Immature natural killer cell (primary cell): ENCODE measurements at regions not wholly inside any gene's neighbourhood (a gene's known extent, or its start where the extent isn't known, plus 50 kb on each side); places are given as distances from the start of the nearest gene placed in this dataset.
"Not testable (repeated sequence)": the region's sequence is repeated elsewhere in the genome, so short reads cannot be mapped to it uniquely, and the experiment has no call there.

Experiments
- DNase-seq, 3 donors: peaks; one replicate each; pipeline ENCODE4 v3.0.0; 2022; ENCODE audit warnings: mixed read lengths in 1 of 3
- H3K27ac Mint-ChIP-seq, 6 donors: one replicate each; pipeline ENCODE4 v1.8.0; 2020; ENCODE audit warnings: mixed read lengths in 6 of 6, mild to moderate bottlenecking in 5 of 6, inconsistent platforms in 4 of 6, moderate library complexity in 3 of 6
- H3K27me3 Mint-ChIP-seq, 3 donors: one replicate each; pipeline ENCODE4 v1.8.0; 2020 to 2021; ENCODE audit warnings: low read depth in 3 of 3, mild to moderate bottlenecking in 3 of 3, mixed read lengths in 3 of 3, moderate library complexity in 3 of 3, inconsistent platforms in 1 of 3
- H3K36me3 Mint-ChIP-seq, 3 donors: one replicate each; pipeline ENCODE4 v1.8.0; 2020; ENCODE audit warnings: mixed read lengths in 3 of 3, inconsistent platforms in 2 of 3, mild to moderate bottlenecking in 2 of 3
- H3K4me1 Mint-ChIP-seq, 2 donors: one replicate each; pipeline ENCODE4 v1.8.0; 2020; ENCODE audit warnings: inconsistent platforms in 2 of 2, mild to moderate bottlenecking in 2 of 2, mixed read lengths in 2 of 2, moderate library complexity in 1 of 2
- H3K4me3 Mint-ChIP-seq, 5 donors: one replicate each; pipeline ENCODE4 v1.8.0; 2020; ENCODE audit warnings: mild to moderate bottlenecking in 5 of 5, mixed read lengths in 5 of 5, inconsistent platforms in 3 of 5, moderate library complexity in 3 of 5
- H3K9me3 Mint-ChIP-seq, 6 donors: one replicate each; pipeline ENCODE4 v1.8.0; 2020; ENCODE audit warnings: mild to moderate bottlenecking in 6 of 6, mixed read lengths in 6 of 6, inconsistent platforms in 4 of 6, moderate library complexity in 3 of 6

DNA sequence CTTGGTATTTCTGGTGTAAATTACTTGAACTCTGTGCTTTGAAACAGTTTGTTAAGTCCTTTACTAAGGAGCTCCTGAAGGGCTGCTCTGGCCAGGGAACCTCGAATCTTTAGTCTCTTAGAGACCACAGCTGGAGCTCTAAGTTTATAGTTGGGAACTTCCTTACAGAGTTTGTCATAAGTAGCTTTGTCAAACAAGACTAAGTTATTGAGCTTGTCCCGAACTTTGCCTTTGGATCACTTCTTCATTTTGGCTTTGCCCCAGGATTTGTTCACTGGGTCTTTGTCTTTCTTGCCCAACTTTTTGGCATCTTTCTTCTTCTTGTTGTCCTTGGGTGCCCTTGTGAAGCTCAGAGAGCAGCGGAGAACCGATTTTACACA, 64.8 kb downstream of the FAM50B start:
- DNase-seq = no peak
- peaks cover 0 to 12% (median 5%) of the 10 kb centered on the region in 3 donors for H3K27me3 Mint-ChIP-seq
- H3K9me3 Mint-ChIP-seq = no peaks in the 10 kb centered on the region
- no peak overlapping the region for H3K4me3 Mint-ChIP-seq
- H3K36me3 Mint-ChIP-seq = no peaks in the 10 kb centered on the region
- no peak overlapping the region for H3K27ac Mint-ChIP-seq
- peaks cover 8 to 12% of the 10 kb centered on the region in 2 donors for H3K4me1 Mint-ChIP-seq

GRCh38 chr6:3915076-3915791, 66.1 kb downstream of the FAM50B start:
- Mint-ChIP-seq H3K27ac (no peak overlapping the region), H3K27me3 (peaks cover 0 to 14% (median 5%) of the 10 kb centered on the region in 3 donors), H3K4me1 (peaks cover 8 to 12% of the 10 kb centered on the region in 2 donors), H3K4me3 (peak overlapping the region in 4 of 5 donors; percentile 9 to 57 (median 28)), H3K9me3 (no peaks in the 10 kb centered on the region), H3K36me3 (no peaks in the 10 kb centered on the region)
- peak; percentile 2 to 14 (median 11) for DNase-seq

DNA sequence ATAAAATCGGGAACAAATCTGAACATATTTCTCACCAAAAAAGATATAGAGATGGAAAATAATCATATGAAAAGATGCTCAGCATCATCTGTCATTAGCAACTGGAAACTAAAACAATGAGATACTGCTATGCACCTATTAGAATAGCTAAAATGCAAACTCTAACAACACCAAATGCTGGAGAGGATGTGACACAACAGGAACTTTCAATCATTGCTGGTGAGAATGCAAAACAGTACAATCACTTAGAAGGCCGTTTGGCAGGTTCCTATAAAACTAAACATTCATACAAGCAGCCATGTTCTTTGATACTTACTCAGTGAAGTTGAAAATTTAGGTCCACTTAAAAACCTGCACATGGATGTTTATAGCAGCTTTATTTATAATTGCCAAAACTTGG, 67.0 kb downstream of the FAM50B start:
- Mint-ChIP-seq H3K4me3 (no peak overlapping the region), H3K27me3 (peaks cover 2 to 15% (median 5%) of the 10 kb centered on the region in 3 donors), H3K27ac (no peak overlapping the region), H3K36me3 (no peaks in the 10 kb centered on the region), H3K9me3 (no peaks in the 10 kb centered on the region), H3K4me1 (peaks cover 8 to 12% of the 10 kb centered on the region in 2 donors)
- no peak for DNase-seq

- not testable (repeated sequence) for H3K4me3 Mint-ChIP-seq, H3K9me3 Mint-ChIP-seq, DNase-seq, H3K36me3 Mint-ChIP-seq, H3K27ac Mint-ChIP-seq
- Mint-ChIP-seq H3K4me1 (peaks cover 8 to 12% of the 10 kb centered on the region in 2 donors), H3K27me3 (peaks cover 2 to 16% (median 5%) of the 10 kb centered on the region in 3 donors)
Measured at GRCh38 chr6:3916749-3917148, 67.6 kb downstream of the FAM50B start.

DNA sequence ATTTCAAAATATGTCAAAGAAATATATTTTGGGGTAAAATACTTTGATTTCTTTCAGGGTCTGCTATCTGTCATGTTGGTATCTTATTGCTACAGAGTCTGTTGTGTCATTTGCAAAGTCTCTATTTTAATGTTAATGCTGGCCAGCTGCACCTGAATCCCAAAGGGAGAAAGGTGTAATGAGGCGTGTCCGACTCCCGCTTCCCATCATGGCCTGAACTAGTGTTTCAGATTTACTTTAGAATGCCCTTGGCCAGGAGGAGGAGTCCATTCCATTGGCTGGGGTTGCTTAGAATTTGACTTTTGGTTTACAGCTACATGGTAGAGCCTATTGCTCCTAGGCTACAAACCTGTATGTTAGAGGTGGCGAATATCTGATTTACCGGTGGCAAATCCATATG, 69.3 kb downstream of the FAM50B start:
- Mint-ChIP-seq H3K9me3 (no peaks in the 10 kb centered on the region), H3K27ac (no peak overlapping the region), H3K4me3 (no peak overlapping the region), H3K4me1 (peaks cover 8 to 12% of the 10 kb centered on the region in 2 donors), H3K36me3 (no peaks in the 10 kb centered on the region), H3K27me3 (peaks cover 2 to 14% (median 2%) of the 10 kb centered on the region in 3 donors)
- DNase-seq = no peak

GRCh38 chr6:3919130-3919628, 70.0 kb downstream of the FAM50B start:
- Mint-ChIP-seq H3K4me1 (peaks cover 8 to 12% of the 10 kb centered on the region in 2 donors), H3K36me3 (no peaks in the 10 kb centered on the region), H3K27ac (no peak overlapping the region), H3K27me3 (peaks cover 2 to 14% (median 2%) of the 10 kb centered on the region in 3 donors), H3K4me3 (no peak overlapping the region), H3K9me3 (no peaks in the 10 kb centered on the region)
- DNase-seq = no peak

DNA sequence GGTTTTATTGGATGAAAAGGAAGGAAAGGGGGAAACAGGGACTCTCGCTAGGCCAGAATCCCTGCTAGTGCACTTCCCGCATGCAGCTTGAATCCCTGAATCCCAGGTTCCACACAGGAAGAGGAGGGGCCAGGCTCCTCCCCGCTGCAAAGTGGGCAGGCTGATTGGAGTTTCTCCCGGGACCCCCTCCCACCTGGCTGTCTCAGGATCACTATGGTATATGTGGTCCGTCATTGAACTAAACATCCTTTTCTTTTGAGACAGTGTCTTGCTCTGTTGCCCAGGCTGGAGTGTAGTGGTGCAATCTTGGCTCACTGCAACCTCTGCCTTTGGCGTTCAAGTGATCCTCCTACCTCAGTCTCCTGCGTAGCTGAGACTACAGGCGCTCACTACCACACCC, 70.7 kb downstream of the FAM50B start:
- H3K27me3 Mint-ChIP-seq = peaks cover 2 to 14% (median 2%) of the 10 kb centered on the region in 3 donors
- H3K27ac Mint-ChIP-seq = no peak overlapping the region
- no peak overlapping the region for H3K4me3 Mint-ChIP-seq
- H3K36me3 Mint-ChIP-seq = no peaks in the 10 kb centered on the region
- H3K4me1 Mint-ChIP-seq = peaks cover 8 to 11% of the 10 kb centered on the region in 2 donors
- DNase-seq = no peak
- no peaks in the 10 kb centered on the region for H3K9me3 Mint-ChIP-seq

GRCh38 chr6:3920321-3920720, 71.1 kb downstream of the FAM50B start:
- peaks cover 0 to 13% (median 2%) of the 10 kb centered on the region in 3 donors for H3K27me3 Mint-ChIP-seq
- H3K27ac Mint-ChIP-seq = no peak overlapping the region
- no peak for DNase-seq
- no peaks in the 10 kb centered on the region for H3K9me3 Mint-ChIP-seq
- peaks cover 3 to 6% of the 10 kb centered on the region in 2 donors for H3K4me1 Mint-ChIP-seq
- no peaks in the 10 kb centered on the region for H3K36me3 Mint-ChIP-seq
- no peak overlapping the region for H3K4me3 Mint-ChIP-seq

GRCh38 chr6:3921663-3922062, 72.5 kb downstream of the FAM50B start:
- Mint-ChIP-seq H3K36me3 (no peaks in the 10 kb centered on the region), H3K9me3 (no peaks in the 10 kb centered on the region), H3K4me3 (no peak overlapping the region), H3K27me3 (peaks cover 0 to 8% (median 4%) of the 10 kb centered on the region in 3 donors), H3K27ac (no peak overlapping the region), H3K4me1 (no peaks in the 10 kb centered on the region)
- DNase-seq = no peak

DNA sequence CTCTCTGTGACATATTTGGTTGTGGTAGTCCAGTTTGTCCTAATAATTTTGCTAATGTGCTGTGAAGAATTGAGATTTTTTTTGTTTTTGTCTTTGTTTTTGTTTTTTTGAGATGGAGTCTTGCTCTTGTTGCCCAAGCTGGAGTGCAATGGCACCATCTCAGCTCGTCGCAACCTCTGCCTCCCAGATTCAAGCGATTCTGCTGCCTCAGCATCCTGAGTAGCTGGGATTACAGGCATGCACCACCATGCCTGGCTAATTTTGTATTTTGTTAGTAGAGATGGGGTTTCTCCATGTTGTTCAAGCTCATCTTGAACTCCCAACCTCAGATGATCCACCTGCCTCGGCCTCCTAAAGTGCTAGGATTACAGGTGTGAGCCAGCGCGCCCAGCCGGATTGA, 73.4 kb downstream of the FAM50B start:
- not testable (repeated sequence) for H3K9me3 Mint-ChIP-seq, H3K4me3 Mint-ChIP-seq, H3K4me1 Mint-ChIP-seq, DNase-seq, H3K27ac Mint-ChIP-seq, H3K36me3 Mint-ChIP-seq, H3K27me3 Mint-ChIP-seq

DNA sequence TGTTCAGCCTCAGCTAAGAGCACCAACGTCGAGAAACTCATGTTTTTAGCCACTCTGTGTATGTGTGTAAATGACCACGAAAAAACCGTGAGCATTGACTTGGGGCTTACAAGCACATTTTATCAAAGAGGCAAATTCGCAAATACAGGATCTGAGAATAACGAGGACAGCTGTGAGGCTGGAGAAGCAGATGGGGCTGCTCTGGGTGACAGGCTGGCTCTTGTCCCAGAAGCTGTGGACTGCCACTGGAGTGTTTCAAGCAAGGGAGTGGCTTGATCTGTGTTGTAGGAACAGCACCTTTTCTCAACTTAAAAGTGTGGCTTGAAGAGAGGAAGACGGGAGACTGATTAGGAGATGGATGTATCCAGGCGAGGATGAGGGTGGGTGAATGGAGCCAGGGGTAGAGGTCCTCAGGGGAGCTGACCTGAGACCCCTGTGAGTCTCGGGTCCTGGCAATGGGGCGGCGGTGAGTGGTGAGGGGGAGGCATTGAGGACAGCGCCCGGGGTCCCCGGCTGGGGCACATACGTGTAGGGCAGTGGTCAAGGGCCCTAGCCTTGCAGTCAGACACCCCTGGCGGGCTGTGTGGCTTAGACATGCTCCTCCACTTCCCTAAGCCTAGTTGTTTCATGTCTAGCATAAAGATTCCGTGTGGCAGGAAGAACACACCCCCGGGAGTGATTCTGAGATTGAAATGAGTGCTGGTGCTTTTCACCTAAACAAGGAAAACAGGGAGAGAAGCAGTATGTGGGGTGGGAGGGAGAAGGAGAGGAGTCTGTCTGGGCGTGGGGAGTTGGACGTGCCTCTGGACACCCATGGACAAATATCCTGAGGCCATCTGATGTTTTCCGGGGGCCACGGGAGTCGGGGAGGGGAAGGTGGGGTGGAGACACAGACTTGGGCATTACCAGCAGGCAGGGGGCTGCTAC, 76.3 kb downstream of the FAM50B start:
- H3K4me3 Mint-ChIP-seq, H3K36me3 Mint-ChIP-seq, H3K4me1 Mint-ChIP-seq, H3K27ac Mint-ChIP-seq, DNase-seq, H3K9me3 Mint-ChIP-seq, H3K27me3 Mint-ChIP-seq: not testable (repeated sequence)

DNA sequence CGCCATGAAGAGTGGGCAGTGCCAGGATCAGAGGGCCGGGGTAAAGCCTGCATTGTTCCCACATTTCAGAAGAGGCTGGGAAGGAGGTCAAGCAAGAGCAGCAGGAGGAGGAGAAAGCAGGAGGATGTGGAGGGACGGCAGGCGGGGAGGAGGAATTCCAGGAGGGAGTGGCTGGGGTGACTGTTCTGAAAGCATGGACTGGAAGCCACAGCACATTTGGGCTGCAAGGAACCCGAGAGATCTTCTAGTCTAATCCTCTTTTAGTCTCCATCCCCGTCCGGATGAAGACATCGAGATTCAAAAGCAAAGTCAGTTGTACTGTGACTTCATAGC, 76.9 kb downstream of the FAM50B start:
- H3K4me3 Mint-ChIP-seq = no peak overlapping the region
- no peak for DNase-seq

GRCh38 chr6:3928111-3928510, 78.9 kb downstream of the FAM50B start:
- peaks cover 0 to 3% (median 0%) of the 10 kb centered on the region in 3 donors for H3K27me3 Mint-ChIP-seq
- H3K4me3 Mint-ChIP-seq = no peak overlapping the region
- no peak overlapping the region for H3K27ac Mint-ChIP-seq
- no peak for DNase-seq
- H3K9me3 Mint-ChIP-seq = no peaks in the 10 kb centered on the region
- no peaks in the 10 kb centered on the region for H3K4me1 Mint-ChIP-seq
- H3K36me3 Mint-ChIP-seq = no peaks in the 10 kb centered on the region

More for the DNA sequence above, 76.9 kb downstream of the FAM50B start:
- Mint-ChIP-seq H3K9me3 (no peaks in the 10 kb centered on the region), H3K27me3 (peaks cover 0 to 3% (median 2%) of the 10 kb centered on the region in 3 donors), H3K36me3 (no peaks in the 10 kb centered on the region), H3K4me1 (no peaks in the 10 kb centered on the region), H3K27ac (no peak overlapping the region)

DNA sequence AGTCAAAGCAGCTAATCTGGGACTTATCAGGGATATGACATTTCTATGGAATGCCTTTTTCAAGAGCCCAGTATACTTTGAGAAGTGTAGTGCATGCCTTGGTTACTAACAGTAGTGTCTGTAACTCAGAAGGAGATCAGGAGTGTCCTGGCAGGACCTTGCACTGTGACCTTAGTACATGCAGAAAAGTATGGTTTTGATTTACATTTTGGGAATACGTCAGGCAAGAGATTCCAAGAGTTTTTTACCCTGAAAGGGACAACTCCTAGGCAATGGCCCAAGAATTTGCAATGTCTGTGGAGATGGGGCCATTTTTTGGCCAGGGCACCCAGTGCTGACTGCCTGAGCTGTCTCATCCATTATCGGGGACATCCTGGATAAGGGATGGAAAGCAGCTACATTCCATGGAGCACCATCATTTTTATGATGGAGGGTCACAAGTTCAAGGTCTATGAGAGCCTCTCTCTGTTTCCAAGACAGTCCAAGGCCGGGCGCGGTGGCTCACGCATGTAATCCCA, 80.2 kb downstream of the FAM50B start:
- H3K4me3 Mint-ChIP-seq = no peak overlapping the region
- H3K36me3 Mint-ChIP-seq = no peaks in the 10 kb centered on the region
- no peak for DNase-seq
- H3K27me3 Mint-ChIP-seq = peaks cover 0 to 3% (median 0%) of the 10 kb centered on the region in 3 donors
- no peaks in the 10 kb centered on the region for H3K4me1 Mint-ChIP-seq
- H3K27ac Mint-ChIP-seq = no peak overlapping the region
- H3K9me3 Mint-ChIP-seq = no peaks in the 10 kb centered on the region
